Anterior cingulate cortex (tissue), 58 donors: ENCODE measurements at regions not wholly inside any gene's neighbourhood (a gene's known extent, or its start where the extent isn't known, plus 50 kb on each side); places are given as distances from the start of the nearest gene placed in this dataset.

Experiments used
- DNase-seq, 58 donors: peaks; one replicate each; lab custom pipeline; 2025; lab: John Stamatoyannopoulos, UW

- DNase-seq: no peak
Measured at GRCh38 chr7:116340943-116341907, 130.9 kb downstream of the TES start.

GRCh38 chr7:116342125-116342524 is 131.8 kb downstream of the TES start:
- no peak for DNase-seq

GRCh38 chr7:116347151-116347832 is 137.0 kb downstream of the TES start:
- DNase-seq: no peak

- DNase-seq: no peak
Measured at GRCh38 chr7:116348346-116348745, 138.0 kb downstream of the TES start.

- DNase-seq: no peak
Measured at GRCh38 chr7:116351966-116352365, 141.6 kb downstream of the TES start.

GRCh38 chr7:116353647-116354046 is 143.3 kb downstream of the TES start:
- DNase-seq: peak in 1 of 58 donors; percentile 10

GRCh38 chr7:116354171-116354545 is 143.8 kb downstream of the TES start:
- DNase-seq: peak in 18 of 58 donors; percentile 1 to 72 (median 17)

- peak in 2 of 58 donors; percentile 3 to 20 for DNase-seq
Measured at GRCh38 chr7:116354546-116355423, 144.4 kb downstream of the TES start.

- no peak for DNase-seq
Measured at GRCh38 chr7:116355424-116355765, 144.1 kb upstream of the CAV2 start.

- no peak for DNase-seq
Measured at GRCh38 chr7:116356333-116356965, 143.1 kb upstream of the CAV2 start.

GRCh38 chr7:116356979-116357378 is 142.6 kb upstream of the CAV2 start:
- DNase-seq: no peak

- DNase-seq: no peak
Measured at GRCh38 chr7:116357781-116358670, 141.5 kb upstream of the CAV2 start.

- no peak for DNase-seq
Measured at GRCh38 chr7:116361767-116362166, 137.8 kb upstream of the CAV2 start.

GRCh38 chr7:116363637-116364432 is 135.7 kb upstream of the CAV2 start:
- DNase-seq: no peak

GRCh38 chr7:116364469-116364868 is 135.1 kb upstream of the CAV2 start:
- DNase-seq: no peak

GRCh38 chr7:116365797-116366196 is 133.7 kb upstream of the CAV2 start:
- DNase-seq: no peak

- no peak for DNase-seq
Measured at GRCh38 chr7:116367171-116367813, 132.2 kb upstream of the CAV2 start.

- no peak for DNase-seq
Measured at GRCh38 chr7:116368965-116369364, 130.6 kb upstream of the CAV2 start.
